Nucleus accumbens (tissue), 56 donors: ENCODE measurements at regions not wholly inside any gene's neighbourhood (a gene's known extent, or its start where the extent isn't known, plus 50 kb on each side); places are given as distances from the start of the nearest gene placed in this dataset.

Experiments used
- DNase-seq, 56 donors: peaks; one replicate each; lab custom pipeline; 2025; lab: John Stamatoyannopoulos, UW

GRCh38 chr9:90552317-90552716 lies 90.3 kb downstream of the DIRAS2 start:
- DNase-seq: no peak

GRCh38 chr9:90555351-90556057 lies 87.1 kb downstream of the DIRAS2 start:
- no peak for DNase-seq

- DNase-seq: no peak
Measured at GRCh38 chr9:90556897-90557675, 85.5 kb downstream of the DIRAS2 start.

GRCh38 chr9:90559075-90560073 lies 83.2 kb downstream of the DIRAS2 start:
- DNase-seq: no peak
